ENCODE measurements at regions not wholly inside any gene's neighbourhood (a gene's known extent, or its start where the extent isn't known, plus 50 kb on each side); places are given as distances from the start of the nearest gene placed in this dataset.
A peak's percentile ranks its signal among the peaks of the same experiment; 100 is the strongest.

GRCh38 chr15:55108858-55109518 is 87.8 kb downstream of the RSL24D1 start:
- TF ChIP-seq CTCF (IDR thresholded peaks at IDR 0.05; ENCODE audit: low read depth, low read length): peak; percentile 82
- TF ChIP-seq POLR2A (IDR thresholded peaks at IDR 0.05; ENCODE audit: extremely low read depth, insufficient read length): no peak
- TF ChIP-seq MAX (IDR thresholded peaks at IDR 0.05; ENCODE audit: low read depth, low read length): no peak
- TF ChIP-seq MYC (IDR thresholded peaks at IDR 0.05; ENCODE audit: low read depth, low read length): no peak

Measured in NB4 (cell line).